ENCODE measurements at regions not wholly inside any gene's neighbourhood (a gene's known extent, or its start where the extent isn't known, plus 50 kb on each side); places are given as distances from the start of the nearest gene placed in this dataset.

- Histone ChIP-seq H3K9ac (no peak overlapping the region), H2AFZ (ENCODE audit: low read depth) (no peak overlapping the region), H3K4me1 (ENCODE audit: low read depth, poor library complexity, severe bottlenecking) (peaks cover 29% of the 10 kb centered on the region), H3K36me3 (ENCODE audit: insufficient read depth) (no peaks in the 10 kb centered on the region), H3K4me3 (IDR thresholded peaks at IDR 0.05; ENCODE audit: insufficient read depth, low read depth, low read length) (no peak overlapping the region), H4K20me1 (ENCODE audit: insufficient read depth) (no peaks in the 10 kb centered on the region), H3K27ac (no peak overlapping the region), H3K79me2 (ENCODE audit: insufficient read depth, low read depth) (no peaks in the 10 kb centered on the region), H3K4me2 (no peak overlapping the region), H3K27me3 (ENCODE audit: insufficient read depth, low read depth) (no peaks in the 10 kb centered on the region)
- TF ChIP-seq, protein P1, sequence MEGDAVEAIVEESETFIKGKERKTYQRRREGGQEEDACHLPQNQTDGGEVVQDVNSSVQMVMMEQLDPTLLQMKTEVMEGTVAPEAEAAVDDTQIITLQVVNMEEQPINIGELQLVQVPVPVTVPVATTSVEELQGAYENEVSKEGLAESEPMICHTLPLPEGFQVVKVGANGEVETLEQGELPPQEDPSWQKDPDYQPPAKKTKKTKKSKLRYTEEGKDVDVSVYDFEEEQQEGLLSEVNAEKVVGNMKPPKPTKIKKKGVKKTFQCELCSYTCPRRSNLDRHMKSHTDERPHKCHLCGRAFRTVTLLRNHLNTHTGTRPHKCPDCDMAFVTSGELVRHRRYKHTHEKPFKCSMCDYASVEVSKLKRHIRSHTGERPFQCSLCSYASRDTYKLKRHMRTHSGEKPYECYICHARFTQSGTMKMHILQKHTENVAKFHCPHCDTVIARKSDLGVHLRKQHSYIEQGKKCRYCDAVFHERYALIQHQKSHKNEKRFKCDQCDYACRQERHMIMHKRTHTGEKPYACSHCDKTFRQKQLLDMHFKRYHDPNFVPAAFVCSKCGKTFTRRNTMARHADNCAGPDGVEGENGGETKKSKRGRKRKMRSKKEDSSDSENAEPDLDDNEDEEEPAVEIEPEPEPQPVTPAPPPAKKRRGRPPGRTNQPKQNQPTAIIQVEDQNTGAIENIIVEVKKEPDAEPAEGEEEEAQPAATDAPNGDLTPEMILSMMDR (conservative IDR thresholded peaks at IDR 0.05; ENCODE audit: low read depth, low read length), result no peak
Observed at GRCh38 chr15:57767481-57767880, 61.0 kb downstream of the POLR2M start.

GRCh38 chr15:57769266-57769665, 62.8 kb downstream of the POLR2M start:
- H3K9ac ChIP-seq, result no peak overlapping the region
- peaks cover 39% of the 10 kb centered on the region for H3K4me1 ChIP-seq (ENCODE audit: low read depth, poor library complexity, severe bottlenecking)
- H2AFZ ChIP-seq (ENCODE audit: low read depth), result no peak overlapping the region
- H3K36me3 ChIP-seq (ENCODE audit: insufficient read depth), result no peaks in the 10 kb centered on the region
- no peak overlapping the region for H3K27ac ChIP-seq
- no peaks in the 10 kb centered on the region for H3K27me3 ChIP-seq (ENCODE audit: insufficient read depth, low read depth)
- H3K4me2 ChIP-seq, result no peak overlapping the region
- no peaks in the 10 kb centered on the region for H4K20me1 ChIP-seq (ENCODE audit: insufficient read depth)
- TF ChIP-seq, protein P1 (conservative IDR thresholded peaks at IDR 0.05; ENCODE audit: low read depth, low read length), result no peak
- no peaks in the 10 kb centered on the region for H3K79me2 ChIP-seq (ENCODE audit: insufficient read depth, low read depth)
- H3K4me3 ChIP-seq (IDR thresholded peaks at IDR 0.05; ENCODE audit: insufficient read depth, low read depth, low read length), result no peak overlapping the region

- peaks cover 49% of the 10 kb centered on the region for H3K4me1 ChIP-seq (ENCODE audit: low read depth, poor library complexity, severe bottlenecking)
- no peak overlapping the region for H3K4me2 ChIP-seq
- H3K27ac ChIP-seq, result no peak overlapping the region
- TF ChIP-seq, protein P1 (conservative IDR thresholded peaks at IDR 0.05; ENCODE audit: low read depth, low read length), result no peak
- H3K79me2 ChIP-seq (ENCODE audit: insufficient read depth, low read depth), result no peaks in the 10 kb centered on the region
- no peak overlapping the region for H2AFZ ChIP-seq (ENCODE audit: low read depth)
- no peak overlapping the region for H3K9ac ChIP-seq
- H3K27me3 ChIP-seq (ENCODE audit: insufficient read depth, low read depth), result no peaks in the 10 kb centered on the region
- no peaks in the 10 kb centered on the region for H3K36me3 ChIP-seq (ENCODE audit: insufficient read depth)
- H3K4me3 ChIP-seq (IDR thresholded peaks at IDR 0.05; ENCODE audit: insufficient read depth, low read depth, low read length), result no peak overlapping the region
- H4K20me1 ChIP-seq (ENCODE audit: insufficient read depth), result no peaks in the 10 kb centered on the region
Observed at GRCh38 chr15:57770495-57770894, 64.0 kb downstream of the POLR2M start.

DNA sequence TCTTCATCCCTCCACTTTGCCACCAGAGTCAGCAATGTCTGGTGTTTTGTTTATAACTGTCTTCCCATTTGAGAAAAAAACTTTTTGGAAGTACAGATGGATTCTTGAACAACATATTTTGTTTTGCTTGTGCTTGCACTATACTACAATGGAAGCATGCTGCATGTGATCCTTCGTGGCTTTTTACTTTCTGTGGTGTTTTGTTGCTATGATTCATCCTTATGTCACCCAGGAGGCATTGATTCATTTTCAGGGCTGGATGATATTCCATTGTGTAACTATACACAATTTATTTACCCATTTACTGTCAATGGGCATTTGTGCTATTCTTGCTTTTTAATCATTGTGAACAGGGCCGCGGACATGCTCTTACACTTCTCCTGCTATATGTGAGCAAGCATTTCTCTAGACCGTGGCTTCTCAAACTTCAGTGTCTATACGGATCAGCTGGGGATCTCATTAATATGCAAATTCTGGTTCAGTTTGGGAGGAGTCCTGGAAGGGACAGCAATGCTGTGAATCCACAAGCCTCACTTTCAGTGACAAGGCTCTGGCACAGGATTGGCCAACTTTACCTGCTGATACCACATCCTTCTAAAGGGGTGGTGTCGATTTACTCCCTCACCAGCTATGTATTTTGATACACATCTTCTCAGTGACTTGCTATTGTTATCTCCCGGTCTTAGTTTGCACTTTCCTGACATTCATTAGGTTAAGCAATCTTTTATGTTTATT, 65.9 kb downstream of the POLR2M start:
- H3K79me2 ChIP-seq (ENCODE audit: insufficient read depth, low read depth), result no peaks in the 10 kb centered on the region
- H3K36me3 ChIP-seq (ENCODE audit: insufficient read depth), result no peaks in the 10 kb centered on the region
- H2AFZ ChIP-seq (ENCODE audit: low read depth), result no peak overlapping the region
- no peak overlapping the region for H3K9ac ChIP-seq
- no peak overlapping the region for H3K27ac ChIP-seq
- TF ChIP-seq, protein P1 (conservative IDR thresholded peaks at IDR 0.05; ENCODE audit: low read depth, low read length), result no peak
- H4K20me1 ChIP-seq (ENCODE audit: insufficient read depth), result no peaks in the 10 kb centered on the region
- H3K4me2 ChIP-seq, result no peak overlapping the region
- no peak overlapping the region for H3K4me3 ChIP-seq (IDR thresholded peaks at IDR 0.05; ENCODE audit: insufficient read depth, low read depth, low read length)
- peaks cover 65% of the 10 kb centered on the region for H3K4me1 ChIP-seq (ENCODE audit: low read depth, poor library complexity, severe bottlenecking)
- no peaks in the 10 kb centered on the region for H3K27me3 ChIP-seq (ENCODE audit: insufficient read depth, low read depth)
